ENCODE measurements at regions not wholly inside any gene's neighbourhood (a gene's known extent, or its start where the extent isn't known, plus 50 kb on each side); places are given as distances from the start of the nearest gene placed in this dataset.
A peak's percentile ranks its signal among the peaks of the same experiment; 100 is the strongest.

DNA sequence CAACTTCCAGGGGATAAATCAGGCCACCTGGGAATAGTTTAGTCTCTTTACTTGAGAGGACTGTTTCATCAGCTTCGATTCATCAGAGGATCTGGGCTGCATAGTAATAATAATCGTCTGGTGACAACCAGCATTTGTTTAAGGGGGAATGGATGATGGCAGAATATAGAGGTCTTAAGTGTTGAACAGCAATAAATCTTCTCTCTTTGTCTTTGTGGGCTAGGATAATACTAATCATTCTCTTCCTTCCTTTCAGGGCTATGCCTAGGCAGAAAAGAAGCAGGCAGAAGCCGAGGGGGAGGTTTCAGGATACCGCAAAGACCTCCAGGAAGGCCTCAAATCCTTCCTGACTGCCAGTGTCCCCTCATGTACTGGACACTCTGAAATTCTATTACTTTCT is 150.4 kb upstream of the GAREM1 start:
- Histone ChIP-seq H3K9me3 (ENCODE audit: control insufficient read depth in 1 of 2, low read length in 2 of 2) (no peaks in the 10 kb centered on the region), H3K4me1 (ENCODE audit: insufficient read depth, low read length) (no peaks in the 10 kb centered on the region), H3K27ac (ENCODE audit: low read depth, low read length) (no peak overlapping the region), H3K4me3 (ENCODE audit: low read length in 2 of 2) (no peak overlapping the region), H3K27me3 (ENCODE audit: insufficient read depth, low read length) (no peaks in the 10 kb centered on the region), H3K36me3 (ENCODE audit: insufficient read depth, low read length) (no peaks in the 10 kb centered on the region)
- H3K4me3 Mint-ChIP-seq: no peak overlapping the region
- DNase-seq: no peak
- H3K27me3 Mint-ChIP-seq: peaks cover 1 to 2% of the 10 kb centered on the region in 2 donors
- no peak overlapping the region for H3K27ac Mint-ChIP-seq
- H3K9me3 Mint-ChIP-seq: peaks cover 0 to 2% (median 0%) of the 10 kb centered on the region in 8 donors
- CTCF ChIA-PET (ENCODE audit: partially characterized antibody): no interaction called here
- POLR2A ChIA-PET (ENCODE audit: partially characterized antibody): no interaction called here
- no peaks in the 10 kb centered on the region for H3K4me1 Mint-ChIP-seq
- intact Hi-C loops (cut with micrococcal nuclease): no loop called here
- H3K36me3 Mint-ChIP-seq: no peaks in the 10 kb centered on the region

DNA sequence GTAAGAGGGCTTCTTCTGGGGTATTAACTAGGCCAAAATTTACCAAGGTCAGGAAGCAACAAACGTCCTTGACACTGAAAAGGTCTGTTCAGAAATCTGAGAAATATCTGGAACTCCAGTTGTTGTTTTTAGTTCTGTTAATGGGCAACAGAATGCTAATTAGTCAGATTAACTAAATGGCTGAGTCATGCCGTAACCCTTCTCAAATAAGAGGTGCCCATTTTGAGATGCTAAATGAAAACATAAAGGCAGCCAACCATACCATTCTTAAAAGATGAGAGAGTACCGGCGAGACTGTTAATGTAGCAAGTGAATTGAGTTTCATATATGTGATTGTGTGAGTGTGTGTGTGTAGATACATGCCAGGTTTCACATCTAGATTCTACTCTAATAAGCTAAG is 147.9 kb upstream of the GAREM1 start:
- Histone ChIP-seq H3K4me3 (ENCODE audit: low read length in 2 of 2) (no peak overlapping the region), H3K27me3 (ENCODE audit: insufficient read depth, low read length) (no peaks in the 10 kb centered on the region), H3K4me1 (ENCODE audit: insufficient read depth, low read length) (no peaks in the 10 kb centered on the region), H3K36me3 (ENCODE audit: insufficient read depth, low read length) (no peaks in the 10 kb centered on the region), H3K27ac (ENCODE audit: low read depth, low read length) (no peak overlapping the region), H3K9me3 (ENCODE audit: control insufficient read depth in 1 of 2, low read length in 2 of 2) (no peaks in the 10 kb centered on the region)
- Mint-ChIP-seq H3K27ac (no peak overlapping the region), H3K36me3 (no peaks in the 10 kb centered on the region), H3K27me3 (peaks cover 1 to 5% of the 10 kb centered on the region in 2 donors), H3K4me1 (no peaks in the 10 kb centered on the region), H3K4me3 (no peak overlapping the region), H3K9me3 (peaks cover 0 to 2% (median 0%) of the 10 kb centered on the region in 8 donors)
- CTCF ChIA-PET (ENCODE audit: partially characterized antibody): no interaction called here
- POLR2A ChIA-PET (ENCODE audit: partially characterized antibody): no interaction called here
- no peak for DNase-seq
- intact Hi-C loops (cut with micrococcal nuclease): no loop called here

DNA sequence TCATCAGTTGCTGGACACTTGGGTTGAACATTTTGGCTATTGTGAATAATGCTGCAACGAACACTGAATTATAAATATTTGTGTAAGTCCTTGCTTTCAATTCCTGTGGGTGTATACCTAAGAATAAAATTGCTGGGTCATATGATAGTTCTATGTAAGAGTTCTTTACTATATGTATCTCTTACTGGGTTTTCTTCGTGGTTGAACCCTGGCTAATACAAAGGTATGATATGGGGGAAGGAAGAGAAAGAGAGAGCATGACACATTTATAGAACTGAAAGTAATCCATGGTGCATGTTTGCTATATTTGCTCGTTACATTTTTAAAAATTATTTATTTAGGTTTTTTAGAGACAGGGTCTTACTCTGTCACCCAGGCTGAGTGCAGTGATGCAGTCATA is 143.1 kb upstream of the GAREM1 start:
- CTCF ChIA-PET (ENCODE audit: partially characterized antibody): no interaction called here
- Mint-ChIP-seq H3K27ac (no peak overlapping the region), H3K9me3 (no peaks in the 10 kb centered on the region), H3K27me3 (peaks cover 2 to 5% of the 10 kb centered on the region in 2 donors), H3K4me1 (no peaks in the 10 kb centered on the region), H3K4me3 (no peak overlapping the region), H3K36me3 (no peaks in the 10 kb centered on the region)
- no peak overlapping the region for H3K4me3 ChIP-seq (ENCODE audit: low read length in 2 of 2)
- POLR2A ChIA-PET (ENCODE audit: partially characterized antibody): no interaction called here
- H3K4me1 ChIP-seq (ENCODE audit: insufficient read depth, low read length): no peaks in the 10 kb centered on the region
- H3K36me3 ChIP-seq (ENCODE audit: insufficient read depth, low read length): no peaks in the 10 kb centered on the region
- H3K9me3 ChIP-seq (ENCODE audit: control insufficient read depth in 1 of 2, low read length in 2 of 2): no peaks in the 10 kb centered on the region
- no peak for DNase-seq
- no peaks in the 10 kb centered on the region for H3K27me3 ChIP-seq (ENCODE audit: insufficient read depth, low read length)
- intact Hi-C loops (cut with micrococcal nuclease): no loop called here
- H3K27ac ChIP-seq (ENCODE audit: low read depth, low read length): no peak overlapping the region

DNA sequence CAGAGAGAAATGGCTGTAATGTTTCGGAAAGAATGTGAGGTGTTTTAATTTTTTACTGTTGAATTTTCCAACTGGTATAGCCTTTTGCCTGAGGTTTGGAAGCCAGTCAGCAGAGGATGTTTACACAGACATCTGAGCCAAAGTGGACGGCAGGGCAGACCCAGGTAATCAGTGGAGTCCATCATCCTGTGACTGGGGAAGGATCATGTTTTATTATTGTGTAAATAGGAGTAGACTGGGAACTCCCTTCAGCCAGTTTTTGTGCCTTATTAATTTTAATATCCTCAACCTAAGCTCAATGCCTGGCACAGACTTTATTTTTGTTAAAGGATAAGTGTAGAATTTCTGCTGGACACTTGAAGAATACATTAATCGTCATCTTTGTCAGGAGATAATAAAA is 142.0 kb upstream of the GAREM1 start:
- CTCF ChIA-PET (ENCODE audit: partially characterized antibody): no interaction called here
- H3K36me3 ChIP-seq (ENCODE audit: insufficient read depth, low read length): no peaks in the 10 kb centered on the region
- no peak for DNase-seq
- no peak overlapping the region for H3K27ac Mint-ChIP-seq
- H3K27me3 ChIP-seq (ENCODE audit: insufficient read depth, low read length): no peaks in the 10 kb centered on the region
- no peaks in the 10 kb centered on the region for H3K9me3 Mint-ChIP-seq
- intact Hi-C loops (cut with micrococcal nuclease): no loop called here
- no peak overlapping the region for H3K4me3 Mint-ChIP-seq
- H3K9me3 ChIP-seq (ENCODE audit: control insufficient read depth in 1 of 2, low read length in 2 of 2): no peaks in the 10 kb centered on the region
- H3K27me3 Mint-ChIP-seq: peaks cover 2 to 5% of the 10 kb centered on the region in 2 donors
- POLR2A ChIA-PET (ENCODE audit: partially characterized antibody): no interaction called here
- H3K27ac ChIP-seq (ENCODE audit: low read depth, low read length): no peak overlapping the region
- H3K4me3 ChIP-seq (ENCODE audit: low read length in 2 of 2): no peak overlapping the region
- no peaks in the 10 kb centered on the region for H3K4me1 ChIP-seq (ENCODE audit: insufficient read depth, low read length)
- no peaks in the 10 kb centered on the region for H3K4me1 Mint-ChIP-seq
- no peaks in the 10 kb centered on the region for H3K36me3 Mint-ChIP-seq

DNA sequence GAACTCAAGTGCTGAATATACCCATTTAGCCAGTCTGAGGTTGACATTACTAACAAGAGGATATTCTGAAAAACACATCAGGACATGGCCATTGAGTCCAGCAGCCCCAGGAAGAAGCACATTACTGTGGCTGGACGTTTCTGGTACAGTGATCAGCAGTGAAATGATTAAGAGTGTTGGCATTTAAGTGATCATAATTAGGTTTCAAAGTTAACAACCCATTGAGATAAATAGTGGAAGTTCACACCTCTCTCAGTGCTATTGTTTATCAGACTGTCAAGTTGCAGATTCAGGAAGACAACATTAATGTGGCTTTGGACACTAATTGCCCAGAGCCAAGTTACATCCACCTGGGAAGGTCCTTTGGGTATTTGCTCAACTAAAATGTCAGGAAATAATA is 139.5 kb upstream of the GAREM1 start:
- intact Hi-C loops (cut with micrococcal nuclease): no loop called here
- H3K36me3 Mint-ChIP-seq: no peaks in the 10 kb centered on the region
- H3K4me1 Mint-ChIP-seq: no peaks in the 10 kb centered on the region

DNA sequence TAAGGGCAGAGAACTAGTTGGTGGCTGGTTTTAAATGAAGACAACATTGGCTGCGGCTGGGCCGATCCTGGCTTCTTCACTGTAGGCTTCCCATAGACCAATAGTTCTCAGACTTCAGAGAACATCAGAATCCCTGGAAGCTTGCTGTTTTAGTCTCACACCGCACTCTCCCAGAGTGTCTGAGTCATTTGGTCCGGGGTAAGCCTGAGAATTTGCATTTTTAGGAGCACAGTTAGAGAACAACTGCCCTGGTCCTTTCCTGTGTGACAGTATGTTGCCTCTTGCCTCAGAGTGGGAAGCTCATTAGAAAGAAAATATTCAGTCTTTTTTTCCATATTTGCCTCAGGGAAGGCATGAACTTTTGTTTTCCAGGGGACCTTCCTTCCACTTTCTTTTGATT is 137.1 kb upstream of the GAREM1 start:
- Mint-ChIP-seq H3K27me3 (peaks cover 0 to 9% of the 10 kb centered on the region in 2 donors), H3K4me1 (no peaks in the 10 kb centered on the region), H3K4me3 (no peak overlapping the region), H3K36me3 (no peaks in the 10 kb centered on the region), H3K27ac (no peak overlapping the region), H3K9me3 (peaks cover 0 to 2% (median 0%) of the 10 kb centered on the region in 8 donors)
- ChIA-PET CTCF (ENCODE audit: partially characterized antibody) (no interaction called here), POLR2A (ENCODE audit: partially characterized antibody) (no interaction called here)
- no peak for DNase-seq
- H3K4me1 ChIP-seq (ENCODE audit: insufficient read depth, low read length): no peaks in the 10 kb centered on the region
- intact Hi-C loops (cut with micrococcal nuclease): no loop called here
- no peaks in the 10 kb centered on the region for H3K9me3 ChIP-seq (ENCODE audit: control insufficient read depth in 1 of 2, low read length in 2 of 2)
- H3K27ac ChIP-seq (ENCODE audit: low read depth, low read length): no peak overlapping the region
- H3K4me3 ChIP-seq (ENCODE audit: low read length in 2 of 2): no peak overlapping the region
- H3K36me3 ChIP-seq (ENCODE audit: insufficient read depth, low read length): no peaks in the 10 kb centered on the region
- H3K27me3 ChIP-seq (ENCODE audit: insufficient read depth, low read length): no peaks in the 10 kb centered on the region

More for the DNA sequence above, 139.5 kb upstream of the GAREM1 start:
- Mint-ChIP-seq H3K9me3 (peaks cover 0 to 2% (median 0%) of the 10 kb centered on the region in 8 donors), H3K27ac (no peak overlapping the region), H3K27me3 (peaks cover 2 to 9% of the 10 kb centered on the region in 2 donors), H3K4me3 (no peak overlapping the region)
- Histone ChIP-seq H3K36me3 (ENCODE audit: insufficient read depth, low read length) (no peaks in the 10 kb centered on the region), H3K27ac (ENCODE audit: low read depth, low read length) (no peak overlapping the region), H3K4me1 (ENCODE audit: insufficient read depth, low read length) (no peaks in the 10 kb centered on the region), H3K9me3 (ENCODE audit: control insufficient read depth in 1 of 2, low read length in 2 of 2) (no peaks in the 10 kb centered on the region), H3K4me3 (ENCODE audit: low read length in 2 of 2) (no peak overlapping the region), H3K27me3 (ENCODE audit: insufficient read depth, low read length) (no peaks in the 10 kb centered on the region)
- no peak for DNase-seq
- ChIA-PET CTCF (ENCODE audit: partially characterized antibody) (no interaction called here), POLR2A (ENCODE audit: partially characterized antibody) (no interaction called here)

DNA sequence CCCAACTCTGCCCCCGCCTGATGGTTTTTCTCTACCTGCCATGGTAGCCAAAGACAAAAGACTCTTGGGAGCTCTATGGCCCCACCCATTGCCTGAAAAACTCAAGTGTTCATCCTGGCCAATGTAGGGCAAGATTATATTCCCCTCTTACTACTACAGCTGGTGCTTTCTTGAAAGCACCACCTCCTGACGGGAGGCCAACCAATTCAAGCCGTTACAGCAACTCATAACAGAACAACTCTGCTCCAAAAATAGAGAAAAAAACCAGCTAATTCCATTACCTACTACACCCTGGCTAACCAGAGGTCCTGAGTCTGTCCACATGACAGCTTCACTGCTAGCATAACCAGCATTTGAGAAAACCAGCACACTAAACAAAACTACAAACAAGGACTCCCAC is 127.5 kb upstream of the GAREM1 start:
- intact Hi-C loops (cut with micrococcal nuclease): no loop called here
- Mint-ChIP-seq H3K27me3 (no peaks in the 10 kb centered on the region), H3K27ac (peak overlapping the region in 2 of 7 donors; percentile 18 to 48), H3K4me3 (no peak overlapping the region), H3K36me3 (no peaks in the 10 kb centered on the region), H3K9me3 (peaks cover 0 to 16% (median 4%) of the 10 kb centered on the region in 8 donors), H3K4me1 (no peaks in the 10 kb centered on the region)
- H3K27ac ChIP-seq (ENCODE audit: low read depth, low read length): no peak overlapping the region
- ChIA-PET POLR2A (ENCODE audit: partially characterized antibody) (no interaction called here), CTCF (ENCODE audit: partially characterized antibody) (no interaction called here)
- DNase-seq: no peak
- no peak overlapping the region for H3K4me3 ChIP-seq (ENCODE audit: low read length in 2 of 2)
- H3K9me3 ChIP-seq (ENCODE audit: control insufficient read depth in 1 of 2, low read length in 2 of 2): no peaks in the 10 kb centered on the region
- H3K36me3 ChIP-seq (ENCODE audit: insufficient read depth, low read length): no peaks in the 10 kb centered on the region
- no peaks in the 10 kb centered on the region for H3K27me3 ChIP-seq (ENCODE audit: insufficient read depth, low read length)
- no peaks in the 10 kb centered on the region for H3K4me1 ChIP-seq (ENCODE audit: insufficient read depth, low read length)

DNA sequence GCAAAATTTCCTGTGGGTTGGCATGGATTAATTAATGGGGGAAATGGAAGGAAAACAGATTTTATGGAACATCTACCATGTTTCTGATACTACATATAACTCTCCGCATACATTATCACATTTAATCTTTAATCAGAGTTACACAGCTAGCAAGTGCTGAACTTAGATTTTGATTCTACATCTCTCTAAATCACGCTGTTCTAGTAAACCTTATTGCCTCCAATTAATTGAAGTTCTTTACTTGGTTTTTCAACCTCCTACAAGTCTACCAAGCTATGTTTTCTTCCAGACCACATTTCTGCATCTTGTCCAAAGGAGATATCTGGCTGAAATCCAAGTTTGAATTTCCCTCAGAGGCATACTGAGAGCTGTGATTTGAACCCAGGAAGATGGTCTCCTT is 125.8 kb upstream of the GAREM1 start:
- peaks cover 0 to 16% (median 5%) of the 10 kb centered on the region in 8 donors for H3K9me3 Mint-ChIP-seq
- no peaks in the 10 kb centered on the region for H3K4me1 Mint-ChIP-seq
- no peaks in the 10 kb centered on the region for H3K4me1 ChIP-seq (ENCODE audit: insufficient read depth, low read length)
- H3K36me3 Mint-ChIP-seq: no peaks in the 10 kb centered on the region
- DNase-seq: no peak
- H3K27me3 ChIP-seq (ENCODE audit: insufficient read depth, low read length): no peaks in the 10 kb centered on the region
- CTCF ChIA-PET (ENCODE audit: partially characterized antibody): no interaction called here
- intact Hi-C loops (cut with micrococcal nuclease): no loop called here
- no peaks in the 10 kb centered on the region for H3K36me3 ChIP-seq (ENCODE audit: insufficient read depth, low read length)
- H3K27ac Mint-ChIP-seq: no peak overlapping the region
- no peak overlapping the region for H3K4me3 ChIP-seq (ENCODE audit: low read length in 2 of 2)
- no peaks in the 10 kb centered on the region for H3K9me3 ChIP-seq (ENCODE audit: control insufficient read depth in 1 of 2, low read length in 2 of 2)
- no peak overlapping the region for H3K27ac ChIP-seq (ENCODE audit: low read depth, low read length)
- no peak overlapping the region for H3K4me3 Mint-ChIP-seq
- H3K27me3 Mint-ChIP-seq: peaks cover 0 to 2% of the 10 kb centered on the region in 2 donors
- POLR2A ChIA-PET (ENCODE audit: partially characterized antibody): no interaction called here

Measured in CD4-positive, alpha-beta memory T cell (primary cell).